Endothelial cell of umbilical vein (primary cell): ENCODE measurements at regions not wholly inside any gene's neighbourhood (a gene's known extent, or its start where the extent isn't known, plus 50 kb on each side); places are given as distances from the start of the nearest gene placed in this dataset.

Source experiments
- BruUV-seq: library from RNA; stranded (reverse); fragments of 400-500 nt; replicated peaks from 2 replicates; lab custom pipeline; 2021; lab: Mats Ljungman, UMichigan
- CTCF ChIA-PET: fragments of 300-600, 350-600 bp; sonication (Branson Sonifier 250); formaldehyde crosslinking; loops from one replicate; lab custom pipeline; 2021; ENCODE audit warnings: antibody characterized with exemption, inconsistent platforms; lab: Charles Lee
- POLR2A ChIA-PET: fragments of 300-600, 350-600 bp; sonication (Branson Sonifier 250); formaldehyde crosslinking; loops from one replicate; lab custom pipeline; 2021; ENCODE audit warnings: antibody characterized with exemption, inconsistent platforms; lab: Charles Lee
- DNase-seq: peaks from one replicate; pipeline ENCODE4 v3.0.0-alpha.2; 2011; ENCODE audit warnings: low read depth, low spot score
- FAIRE-seq: peaks from 2 replicates; lab custom pipeline; 2011; peaks lifted over from hg19 to GRCh38; lab: Jason Lieb, UNC
- H2AFZ ChIP-seq: 2 replicates; pipeline ENCODE4 v1.6.0; 2012; ENCODE audit warnings: low read depth, low read length, control low read depth, inconsistent platforms
- H3K27ac ChIP-seq: 2 replicates; pipeline ENCODE4 v1.5.1; 2011; ENCODE audit warnings: low read depth, mild to moderate bottlenecking, control low read depth, low read length, moderate library complexity; ENCODE audit not compliant: insufficient read depth
- H3K27me3 ChIP-seq, 2 experiments: 2 replicates each; pipeline versions ENCODE4 v1.6.0 to v1.6.1; 2011; ENCODE audit warnings: low read length in 2 of 2, mixed read lengths in 1 of 2; ENCODE audit not compliant: control insufficient read depth in 2 of 2, insufficient read depth in 2 of 2
- H3K36me3 ChIP-seq, 2 experiments: 2 replicates in 1 of 2; 3 replicates in 1 of 2; pipeline ENCODE4 v1.5.1; 2011; ENCODE audit warnings: low read length in 2 of 2, mild to moderate bottlenecking in 1 of 2, moderate library complexity in 1 of 2; ENCODE audit not compliant: control insufficient read depth in 2 of 2, insufficient read depth in 2 of 2; ENCODE audit errors: extremely low read depth in 1 of 2
- H3K4me1 ChIP-seq: 3 replicates; pipeline ENCODE4 v1.5.1; 2011; ENCODE audit warnings: mild to moderate bottlenecking, low read length; ENCODE audit not compliant: control insufficient read depth, insufficient read depth; ENCODE audit errors: extremely low read depth
- H3K4me2 ChIP-seq: 2 replicates; pipeline ENCODE4 v1.6.1; 2011; ENCODE audit warnings: low read length, control low read depth, mixed read lengths; ENCODE audit not compliant: insufficient read depth
- H3K4me3 ChIP-seq, 3 experiments: fragments of 200-600 bp in 1 of 3; sonication (generic), shearing (Covaris generic) in 1 of 3; replicated peaks in 1 of 3; 2 replicates each; pipeline ENCODE4 v1.5.1; 2011 to 2016; ENCODE audit warnings: control low read depth in 3 of 3, low read length in 3 of 3, mild to moderate bottlenecking in 2 of 3, inconsistent platforms in 1 of 3, low read depth in 1 of 3, moderate library complexity in 1 of 3; ENCODE audit not compliant: insufficient read depth in 1 of 3
- H3K79me2 ChIP-seq: 2 replicates; pipeline ENCODE4 v1.6.0; 2012; ENCODE audit warnings: low read length, inconsistent platforms; ENCODE audit not compliant: control insufficient read depth, insufficient read depth
- H3K9ac ChIP-seq: replicated peaks from 2 replicates; pipeline ENCODE3; 2011; ENCODE audit warnings: low read length, control low read depth; ENCODE audit not compliant: insufficient read depth; ENCODE audit errors: extremely low read depth
- H3K9me1 ChIP-seq: replicated peaks from 3 replicates; pipeline ENCODE4 v1.6.0; 2011; ENCODE audit warnings: mild to moderate bottlenecking, low read length; ENCODE audit not compliant: control insufficient read depth, insufficient read depth; ENCODE audit errors: extremely low read depth
- H3K9me3 ChIP-seq: replicated peaks from 2 replicates; pipeline ENCODE4 v1.5.1; 2012; ENCODE audit warnings: low read length, inconsistent platforms; ENCODE audit not compliant: control insufficient read depth, insufficient read depth
- H4K20me1 ChIP-seq: replicated peaks from 2 replicates; pipeline ENCODE3; 2011; ENCODE audit warnings: mild to moderate bottlenecking, low read length; ENCODE audit not compliant: control insufficient read depth, insufficient read depth; ENCODE audit errors: extremely low read depth
- EZH2 ChIP-seq: IDR thresholded peaks from 2 replicates; pipeline ENCODE4 v1.6.1; 2012; ENCODE audit warnings: borderline replicate concordance, low read depth, mild to moderate bottlenecking, moderate library complexity, low read length, inconsistent platforms; ENCODE audit not compliant: severe bottlenecking
- FOS ChIP-seq: IDR thresholded peaks from 2 replicates; pipeline ENCODE4 v1.6.1; 2011; ENCODE audit warnings: mild to moderate bottlenecking, low read length, moderate library complexity, borderline replicate concordance; ENCODE audit not compliant: insufficient read depth
- GATA2 ChIP-seq: IDR thresholded peaks from 2 replicates; pipeline ENCODE4 v1.7.0; 2011; ENCODE audit warnings: low read depth, mild to moderate bottlenecking, moderate library complexity, mixed read lengths, low read length; ENCODE audit not compliant: insufficient read length, insufficient read depth
- JUN ChIP-seq: IDR thresholded peaks from 2 replicates; pipeline ENCODE4 v1.6.1; 2011; ENCODE audit warnings: borderline replicate concordance, low read depth; ENCODE audit not compliant: insufficient read length, insufficient read depth
- MYC ChIP-seq: IDR thresholded peaks from one replicate; pipeline ENCODE4 v1.6.1; 2011; ENCODE audit warnings: mild to moderate bottlenecking, low read depth, low read length
- POLR2A ChIP-seq: IDR thresholded peaks from 2 replicates; pipeline ENCODE4 v1.6.1; 2012; ENCODE audit warnings: low read depth, mild to moderate bottlenecking, control low read depth, low read length
- POLR2AphosphoS5 ChIP-seq: IDR thresholded peaks from 2 replicates; pipeline ENCODE4 v1.6.1; 2012; ENCODE audit warnings: low read depth, mild to moderate bottlenecking, control low read depth, low read length, moderate library complexity; ENCODE audit not compliant: insufficient read depth
- dilution Hi-C: fragments of 300-500 bp; cut with MboI; formaldehyde crosslinking; loops from one replicate; pipeline ENCODE4 v1.15.0; 2019; ENCODE audit warnings: low sequenced_read_pairs; ENCODE audit not compliant: extremely low pct_ligation_motif_present
- intact Hi-C: fragments of 100-400 bp; cut with micrococcal nuclease; formaldehyde crosslinking; loops from one replicate; pipeline ENCODE4 v1.10.0; 2022
- TF ChIP-seq, protein P1 (sequence below), 2 donors: IDR thresholded peaks; 1 replicate in 1 of 2; 2 replicates in 1 of 2; pipeline ENCODE4 v1.5.1; 2011; ENCODE audit warnings: low read length in 2 of 2, mild to moderate bottlenecking in 2 of 2, moderate library complexity in 2 of 2, control low read depth in 1 of 2, inconsistent platforms in 1 of 2, low read depth in 1 of 2; ENCODE audit not compliant: insufficient read depth in 1 of 2; ENCODE audit errors: extremely low read depth in 1 of 2
- TF ChIP-seq, protein P2 (sequence below): IDR thresholded peaks from 2 replicates; pipeline ENCODE4 v1.6.1; 2011; ENCODE audit not compliant: insufficient read depth, insufficient read length

DNA sequence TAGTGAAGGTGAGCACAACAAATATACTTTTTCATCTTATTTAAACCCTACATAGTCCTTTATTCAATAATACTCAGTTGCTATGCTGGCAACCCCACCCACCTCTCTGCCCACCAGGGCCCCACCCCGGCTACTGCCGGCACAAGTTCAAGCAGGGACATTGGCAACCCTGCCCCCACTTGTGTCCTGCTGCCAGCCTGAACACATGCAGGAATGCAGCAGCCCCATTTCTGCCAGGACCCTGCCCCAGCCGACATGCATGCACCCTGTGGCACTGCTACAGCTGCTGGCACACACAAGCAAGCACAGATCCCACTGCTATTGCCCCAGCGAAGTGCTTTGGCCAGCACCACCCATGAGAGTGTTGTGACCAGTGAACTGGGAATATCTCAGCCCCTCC lies 289.8 kb downstream of the COG6 start:
- Histone ChIP-seq H3K9me3 (no peaks in the 10 kb centered on the region), H3K9me1 (no peaks in the 10 kb centered on the region), H3K36me3 (no peaks in the 10 kb centered on the region), H4K20me1 (no peaks in the 10 kb centered on the region), H3K9ac (no peak overlapping the region), H3K79me2 (no peaks in the 10 kb centered on the region), H3K27ac (no peak overlapping the region), H3K4me1 (peaks cover 3% of the 10 kb centered on the region), H3K4me3 (no peak overlapping the region), H3K4me2 (no peak overlapping the region), H2AFZ (no peak overlapping the region), H3K27me3 (no peaks in the 10 kb centered on the region)
- FAIRE-seq (no peak), DNase-seq (no peak)
- ChIA-PET POLR2A (no interaction called here), CTCF (interaction anchor here (1.8 kb wide), 1 partner anchor 163 kb away, joined by 7 read pairs; no protein-coding TSS in a partner anchor)
- TF ChIP-seq POLR2A (no peak), JUN (no peak), EZH2 (no peak), FOS (no peak), POLR2AphosphoS5 (no peak), GATA2 (no peak), MYC (no peak)
- TF ChIP-seq, protein P1, sequence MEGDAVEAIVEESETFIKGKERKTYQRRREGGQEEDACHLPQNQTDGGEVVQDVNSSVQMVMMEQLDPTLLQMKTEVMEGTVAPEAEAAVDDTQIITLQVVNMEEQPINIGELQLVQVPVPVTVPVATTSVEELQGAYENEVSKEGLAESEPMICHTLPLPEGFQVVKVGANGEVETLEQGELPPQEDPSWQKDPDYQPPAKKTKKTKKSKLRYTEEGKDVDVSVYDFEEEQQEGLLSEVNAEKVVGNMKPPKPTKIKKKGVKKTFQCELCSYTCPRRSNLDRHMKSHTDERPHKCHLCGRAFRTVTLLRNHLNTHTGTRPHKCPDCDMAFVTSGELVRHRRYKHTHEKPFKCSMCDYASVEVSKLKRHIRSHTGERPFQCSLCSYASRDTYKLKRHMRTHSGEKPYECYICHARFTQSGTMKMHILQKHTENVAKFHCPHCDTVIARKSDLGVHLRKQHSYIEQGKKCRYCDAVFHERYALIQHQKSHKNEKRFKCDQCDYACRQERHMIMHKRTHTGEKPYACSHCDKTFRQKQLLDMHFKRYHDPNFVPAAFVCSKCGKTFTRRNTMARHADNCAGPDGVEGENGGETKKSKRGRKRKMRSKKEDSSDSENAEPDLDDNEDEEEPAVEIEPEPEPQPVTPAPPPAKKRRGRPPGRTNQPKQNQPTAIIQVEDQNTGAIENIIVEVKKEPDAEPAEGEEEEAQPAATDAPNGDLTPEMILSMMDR (IDR thresholded peaks at IDR 0.05; ENCODE audit: extremely low read depth in 1 of 2, insufficient read depth in 1 of 2, low read depth in 1 of 2, low read length in 2 of 2) = no peak
- TF ChIP-seq, protein P2, sequence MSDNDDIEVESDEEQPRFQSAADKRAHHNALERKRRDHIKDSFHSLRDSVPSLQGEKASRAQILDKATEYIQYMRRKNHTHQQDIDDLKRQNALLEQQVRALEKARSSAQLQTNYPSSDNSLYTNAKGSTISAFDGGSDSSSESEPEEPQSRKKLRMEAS = no peak
- dilution Hi-C loops = no loop called here
- BruUV-seq = no TSS peak
- intact Hi-C loops = loop anchor here (10.0 kb wide), 1 partner anchor 260 kb away; no protein-coding TSS in a partner anchor
